GM20000 (cell line): ENCODE measurements at regions not wholly inside any gene's neighbourhood (a gene's known extent, or its start where the extent isn't known, plus 50 kb on each side); places are given as distances from the start of the nearest gene placed in this dataset.

ENCODE experiments used
- DNase-seq: peaks from one replicate; pipeline ENCODE4 v3.0.0; 2012; ENCODE audit warnings: low spot score
- CTCF ChIP-seq: IDR thresholded peaks from 2 replicates; pipeline ENCODE4 v1.5.1; 2012; ENCODE audit warnings: mild to moderate bottlenecking, control low read depth; ENCODE audit errors: extremely low read depth, missing control alignments

GRCh38 chrX:27039332-27039731 is 423.8 kb downstream of the PPP4R3C start:
- no peak for TF ChIP-seq CTCF
- DNase-seq: no peak

- no peak for DNase-seq
- no peak for TF ChIP-seq CTCF
Observed at GRCh38 chrX:27008486-27008885, 454.7 kb downstream of the PPP4R3C start.

GRCh38 chrX:26999634-27000033 is 463.5 kb downstream of the PPP4R3C start:
- no peak for DNase-seq

GRCh38 chrX:26958261-26958660 is 504.9 kb downstream of the PPP4R3C start:
- no peak for TF ChIP-seq CTCF

More at GRCh38 chrX:26999634-27000033, 463.5 kb downstream of the PPP4R3C start:
- TF ChIP-seq CTCF: no peak

DNA sequence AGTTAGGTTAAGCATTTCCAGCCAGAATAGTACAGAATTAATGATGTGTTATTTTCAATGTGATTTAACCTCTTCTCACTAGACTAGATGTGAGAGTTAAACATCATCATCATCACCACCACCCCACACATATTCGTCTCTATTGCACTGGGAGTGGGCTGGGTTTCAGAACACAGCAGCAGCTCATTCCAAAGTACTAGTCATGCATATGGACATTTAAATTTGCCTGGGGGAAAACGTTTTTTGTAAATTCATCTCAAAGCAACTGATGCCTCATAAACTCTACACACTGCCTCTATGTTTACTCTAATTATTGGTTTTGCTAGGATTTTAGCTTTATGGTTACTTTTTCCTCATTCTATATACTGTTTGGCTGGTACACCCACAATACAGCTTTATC is 509.1 kb downstream of the PPP4R3C start:
- no peak for TF ChIP-seq CTCF
- no peak for DNase-seq

More at GRCh38 chrX:26958261-26958660, 504.9 kb downstream of the PPP4R3C start:
- DNase-seq: no peak

- DNase-seq: no peak
- TF ChIP-seq CTCF: no peak
Observed at GRCh38 chrX:26952213-26952612, 510.9 kb downstream of the PPP4R3C start.

- no peak for TF ChIP-seq CTCF
- DNase-seq: no peak
Observed at GRCh38 chrX:26927419-26927818, 535.7 kb downstream of the PPP4R3C start.

- no peak for TF ChIP-seq CTCF
- no peak for DNase-seq
Observed at GRCh38 chrX:26925088-26925487, 538.1 kb downstream of the PPP4R3C start.
